Neural cell (in vitro differentiated cells): ENCODE measurements at regions not wholly inside any gene's neighbourhood (a gene's known extent, or its start where the extent isn't known, plus 50 kb on each side); places are given as distances from the start of the nearest gene placed in this dataset.

Experiments used
- CTCF ChIP-seq: fragments of 450-650 bp; IDR thresholded peaks from 2 replicates; pipeline ENCODE4 v1.5.1; 2014; ENCODE audit warnings: antibody characterized with exemption, mild to moderate bottlenecking, moderate library complexity; ENCODE audit not compliant: poor library complexity, severe bottlenecking
- POLR2AphosphoS5 ChIP-seq: IDR thresholded peaks from 2 replicates; pipeline ENCODE4 v1.6.1; 2012
- SMC3 ChIP-seq: fragments of 450-650 bp; conservative IDR thresholded peaks from 2 replicates; pipeline ENCODE4 v1.6.1; 2014; ENCODE audit warnings: antibody characterized with exemption, mild to moderate bottlenecking, moderate library complexity; ENCODE audit not compliant: poor library complexity

- TF ChIP-seq CTCF (no peak), SMC3 (no peak), POLR2AphosphoS5 (no peak)
These were observed 84.6 kb upstream of the UNC5B start for GRCh38 chr10:71127773-71128172.
